Neural progenitor cell (in vitro differentiated cells): ENCODE measurements at regions not wholly inside any gene's neighbourhood (a gene's known extent, or its start where the extent isn't known, plus 50 kb on each side); places are given as distances from the start of the nearest gene placed in this dataset.

Experiments
- EZH2 ChIP-seq: fragments of 200-600 bp; sonication (generic); IDR thresholded peaks from 2 replicates; pipeline ENCODE4 v1.6.1; 2017; ENCODE audit warnings: antibody characterized with exemption, mild to moderate bottlenecking, moderate library complexity
- TF ChIP-seq, protein P1 (sequence below): fragments of 200-600 bp; sonication (generic); IDR thresholded peaks from 2 replicates; pipeline ENCODE4 v1.5.1; 2017; ENCODE audit warnings: antibody characterized with exemption, mild to moderate bottlenecking

DNA sequence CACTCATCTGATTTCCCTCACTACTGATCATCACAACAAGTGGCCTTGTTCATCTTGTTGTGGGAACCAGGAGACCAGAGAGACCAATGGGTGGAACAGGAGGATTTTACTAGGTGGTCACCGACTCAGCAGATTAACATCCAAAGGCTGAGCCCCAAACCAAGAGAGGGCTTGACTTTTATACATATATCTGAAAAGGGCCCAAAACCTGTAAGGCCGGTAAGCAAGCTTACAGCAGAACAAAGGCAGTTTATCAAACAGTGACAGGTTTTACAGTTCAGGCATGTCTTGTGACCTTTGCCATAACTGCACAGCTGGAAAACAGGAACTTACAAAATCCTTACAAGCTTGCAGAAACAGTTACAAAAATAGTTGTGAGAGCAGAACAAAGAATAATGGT is 195.9 kb downstream of the OR13H1 start:
- TF ChIP-seq EZH2: no peak
- TF ChIP-seq, protein P1, sequence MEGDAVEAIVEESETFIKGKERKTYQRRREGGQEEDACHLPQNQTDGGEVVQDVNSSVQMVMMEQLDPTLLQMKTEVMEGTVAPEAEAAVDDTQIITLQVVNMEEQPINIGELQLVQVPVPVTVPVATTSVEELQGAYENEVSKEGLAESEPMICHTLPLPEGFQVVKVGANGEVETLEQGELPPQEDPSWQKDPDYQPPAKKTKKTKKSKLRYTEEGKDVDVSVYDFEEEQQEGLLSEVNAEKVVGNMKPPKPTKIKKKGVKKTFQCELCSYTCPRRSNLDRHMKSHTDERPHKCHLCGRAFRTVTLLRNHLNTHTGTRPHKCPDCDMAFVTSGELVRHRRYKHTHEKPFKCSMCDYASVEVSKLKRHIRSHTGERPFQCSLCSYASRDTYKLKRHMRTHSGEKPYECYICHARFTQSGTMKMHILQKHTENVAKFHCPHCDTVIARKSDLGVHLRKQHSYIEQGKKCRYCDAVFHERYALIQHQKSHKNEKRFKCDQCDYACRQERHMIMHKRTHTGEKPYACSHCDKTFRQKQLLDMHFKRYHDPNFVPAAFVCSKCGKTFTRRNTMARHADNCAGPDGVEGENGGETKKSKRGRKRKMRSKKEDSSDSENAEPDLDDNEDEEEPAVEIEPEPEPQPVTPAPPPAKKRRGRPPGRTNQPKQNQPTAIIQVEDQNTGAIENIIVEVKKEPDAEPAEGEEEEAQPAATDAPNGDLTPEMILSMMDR: no peak
